ENCODE measurements at regions not wholly inside any gene's neighbourhood (a gene's known extent, or its start where the extent isn't known, plus 50 kb on each side); places are given as distances from the start of the nearest gene placed in this dataset.

DNA sequence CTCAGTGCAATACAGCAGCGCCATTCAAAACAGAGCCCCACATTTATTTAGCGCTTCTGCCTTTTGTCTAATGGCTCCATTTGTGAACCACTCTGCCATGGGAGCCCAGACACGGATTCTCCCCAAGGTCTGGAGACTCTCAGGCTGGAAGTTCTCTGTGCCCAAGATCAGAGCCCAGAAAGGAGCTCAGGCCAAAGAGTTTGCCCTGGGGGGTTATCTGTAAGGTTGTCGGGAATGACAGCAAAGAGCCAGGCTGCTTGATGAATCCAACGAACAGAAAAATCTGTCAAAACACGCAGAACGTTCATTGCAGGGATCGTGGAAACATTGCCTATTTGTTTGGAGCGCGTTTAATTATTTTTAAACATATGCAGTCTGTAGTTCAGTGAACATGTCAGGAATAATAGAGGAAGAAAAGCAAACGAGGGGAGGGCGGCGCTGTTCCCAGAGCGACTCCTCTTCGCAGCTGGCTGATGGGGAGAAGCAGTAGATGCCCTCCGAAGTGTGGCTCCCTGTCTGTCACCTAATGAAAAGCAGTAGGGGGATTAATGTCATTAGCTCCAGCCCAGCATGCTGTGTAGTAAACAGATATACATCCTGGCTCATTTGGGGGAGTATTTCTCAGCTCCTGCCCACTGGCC lies 464.9 kb upstream of the MPDZ start:
- TF ChIP-seq, protein P1, sequence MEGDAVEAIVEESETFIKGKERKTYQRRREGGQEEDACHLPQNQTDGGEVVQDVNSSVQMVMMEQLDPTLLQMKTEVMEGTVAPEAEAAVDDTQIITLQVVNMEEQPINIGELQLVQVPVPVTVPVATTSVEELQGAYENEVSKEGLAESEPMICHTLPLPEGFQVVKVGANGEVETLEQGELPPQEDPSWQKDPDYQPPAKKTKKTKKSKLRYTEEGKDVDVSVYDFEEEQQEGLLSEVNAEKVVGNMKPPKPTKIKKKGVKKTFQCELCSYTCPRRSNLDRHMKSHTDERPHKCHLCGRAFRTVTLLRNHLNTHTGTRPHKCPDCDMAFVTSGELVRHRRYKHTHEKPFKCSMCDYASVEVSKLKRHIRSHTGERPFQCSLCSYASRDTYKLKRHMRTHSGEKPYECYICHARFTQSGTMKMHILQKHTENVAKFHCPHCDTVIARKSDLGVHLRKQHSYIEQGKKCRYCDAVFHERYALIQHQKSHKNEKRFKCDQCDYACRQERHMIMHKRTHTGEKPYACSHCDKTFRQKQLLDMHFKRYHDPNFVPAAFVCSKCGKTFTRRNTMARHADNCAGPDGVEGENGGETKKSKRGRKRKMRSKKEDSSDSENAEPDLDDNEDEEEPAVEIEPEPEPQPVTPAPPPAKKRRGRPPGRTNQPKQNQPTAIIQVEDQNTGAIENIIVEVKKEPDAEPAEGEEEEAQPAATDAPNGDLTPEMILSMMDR (IDR thresholded peaks at IDR 0.05), result no peak
- no peak for TF ChIP-seq EZH2 (IDR thresholded peaks at IDR 0.05)
